ENCODE measurements at regions not wholly inside any gene's neighbourhood (a gene's known extent, or its start where the extent isn't known, plus 50 kb on each side); places are given as distances from the start of the nearest gene placed in this dataset.
"Not testable (repeated sequence)": the region's sequence is repeated elsewhere in the genome, so short reads cannot be mapped to it uniquely, and the experiment has no call there.

GRCh38 chr4:189881190-189881589 is 59.5 kb upstream of the FRG1 start:
- 94% methylated on average over 14 of the region's 15 CpGs for WGBS (ENCODE audit: insufficient coverage)
- CTCF ChIA-PET; H3K27me3 Mint-ChIP-seq; H3K9me3 ChIP-seq; H3K36me3 Mint-ChIP-seq; H3K27ac Mint-ChIP-seq; H3K4me1 ChIP-seq (ENCODE audit: control insufficient read depth in 1 of 2, extremely low read depth in 1 of 2, insufficient read depth in 2 of 2, low read length in 2 of 2); ATAC-seq (replicated peaks in 1 of 4); POLR2A ChIA-PET; H3K4me1 Mint-ChIP-seq; H3K4me3 Mint-ChIP-seq; H3K36me3 ChIP-seq (ENCODE audit: control insufficient read depth in 2 of 2, extremely low read depth in 1 of 2, insufficient read depth in 1 of 2, low read length in 1 of 2); H3K27ac ChIP-seq (ENCODE audit: low read length); H3K27me3 ChIP-seq (replicated peaks in 1 of 2; ENCODE audit: control insufficient read depth in 2 of 2, extremely low read depth in 1 of 2, insufficient read depth in 2 of 2, low read length in 1 of 2); H3K4me3 ChIP-seq (ENCODE audit: control insufficient read depth in 1 of 2, extremely low read depth in 1 of 2, low read length in 1 of 2): not testable (repeated sequence)
- peak in 15 of 35 experiments; percentile 0 to 40 (median 8) for DNase-seq
- H3K9me3 Mint-ChIP-seq: peaks cover 0 to 11% (median 3%) of the 10 kb centered on the region in 3 donors

- Mint-ChIP-seq H3K36me3 (peaks cover 16% of the 10 kb centered on the region), H3K4me1 (peaks cover 9 to 18% (median 12%) of the 10 kb centered on the region in 3 donors), H3K9me3 (peaks cover 11 to 18% (median 12%) of the 10 kb centered on the region in 3 donors)
- H3K27ac ChIP-seq (ENCODE audit: low read length); CTCF ChIA-PET; DNase-seq; H3K4me3 Mint-ChIP-seq; H3K27me3 Mint-ChIP-seq; H3K36me3 ChIP-seq (ENCODE audit: control insufficient read depth in 2 of 2, extremely low read depth in 1 of 2, insufficient read depth in 1 of 2, low read length in 1 of 2); POLR2A ChIA-PET; H3K27ac Mint-ChIP-seq; ATAC-seq (replicated peaks in 1 of 4); H3K4me1 ChIP-seq (ENCODE audit: control insufficient read depth in 1 of 2, extremely low read depth in 1 of 2, insufficient read depth in 2 of 2, low read length in 2 of 2); H3K4me3 ChIP-seq (ENCODE audit: control insufficient read depth in 1 of 2, extremely low read depth in 1 of 2, low read length in 1 of 2); H3K27me3 ChIP-seq (replicated peaks in 1 of 2; ENCODE audit: control insufficient read depth in 2 of 2, extremely low read depth in 1 of 2, insufficient read depth in 2 of 2, low read length in 1 of 2); H3K9me3 ChIP-seq: not testable (repeated sequence)
- 71% methylated on average over 4 of the region's 4 CpGs for WGBS (ENCODE audit: insufficient coverage)
Observed at GRCh38 chr4:189888407-189888806, 52.3 kb upstream of the FRG1 start.

Data from T-cell (primary cell).